Endodermal cell (in vitro differentiated cells): ENCODE measurements at regions not wholly inside any gene's neighbourhood (a gene's known extent, or its start where the extent isn't known, plus 50 kb on each side); places are given as distances from the start of the nearest gene placed in this dataset.

Experiments
- DNase-seq: peaks from one replicate; pipeline ENCODE4 v3.0.0-alpha.2; 2017
- H3K27ac ChIP-seq: 2 replicates; pipeline ENCODE4 v1.5.1; 2013; ENCODE audit warnings: mild to moderate bottlenecking, low read depth, low read length, moderate library complexity
- H3K27me3 ChIP-seq: 2 replicates; pipeline ENCODE4 v1.6.1; 2013; ENCODE audit warnings: mild to moderate bottlenecking, low read length, moderate library complexity; ENCODE audit not compliant: insufficient read depth, control insufficient read depth, poor library complexity, severe bottlenecking
- H3K36me3 ChIP-seq: 2 replicates; pipeline ENCODE4 v1.7.0; 2013; ENCODE audit warnings: mild to moderate bottlenecking, low read length, moderate library complexity; ENCODE audit not compliant: control insufficient read depth, insufficient read depth
- H3K4me1 ChIP-seq: one replicate; pipeline ENCODE4 v1.7.0; 2013; ENCODE audit warnings: low read length; ENCODE audit not compliant: control insufficient read depth, insufficient read depth
- H3K4me3 ChIP-seq: 2 replicates; pipeline ENCODE4 v1.5.1; 2013; ENCODE audit warnings: mild to moderate bottlenecking, low read length, moderate library complexity
- H3K9ac ChIP-seq: 2 replicates; pipeline ENCODE4 v1.6.1; 2013; ENCODE audit warnings: mild to moderate bottlenecking, low read length, moderate library complexity; ENCODE audit not compliant: poor library complexity, severe bottlenecking; ENCODE audit errors: extremely low read depth
- H3K9me3 ChIP-seq: 2 replicates; pipeline ENCODE4 v1.6.1; 2013; ENCODE audit warnings: mild to moderate bottlenecking, low read length, moderate library complexity; ENCODE audit not compliant: control insufficient read depth
- H3K27ac Mint-ChIP-seq: 2 replicates; pipeline ENCODE4 v1.8.0; 2020; ENCODE audit warnings: mixed read lengths
- H3K27me3 Mint-ChIP-seq: 2 replicates; pipeline ENCODE4 v1.8.0; 2021; ENCODE audit warnings: mild to moderate bottlenecking, mixed read lengths; ENCODE audit not compliant: insufficient read depth
- H3K36me3 Mint-ChIP-seq: 2 replicates; pipeline ENCODE4 v1.8.0; 2020; ENCODE audit warnings: low read depth, mixed read lengths
- H3K4me1 Mint-ChIP-seq: 2 replicates; pipeline ENCODE4 v1.8.0; 2020; ENCODE audit warnings: mixed read lengths
- H3K4me3 Mint-ChIP-seq: 2 replicates; pipeline ENCODE4 v1.8.0; 2020; ENCODE audit warnings: mild to moderate bottlenecking, moderate library complexity, mixed read lengths
- H3K9me3 Mint-ChIP-seq: 2 replicates; pipeline ENCODE4 v1.8.0; 2020; ENCODE audit warnings: mild to moderate bottlenecking, mixed read lengths
- CTCF ChIP-seq: fragments of 200-600 bp; sonication (generic); conservative IDR thresholded peaks from 2 replicates; pipeline ENCODE4 v1.5.0; 2021; ENCODE audit warnings: antibody characterized with exemption, mild to moderate bottlenecking
- WGBS, 2 experiments: methylation state at CpG; one replicate each; pipeline versions ENCODE4 v1.1.5 to v1.1.7; 2013; ENCODE audit warnings: missing lambda C conversion rate in 2 of 2, mixed read lengths in 1 of 2; ENCODE audit not compliant: insufficient coverage in 1 of 2, insufficient read length in 1 of 2; 5-methylcytosine and 5-hydroxymethylcytosine counted together

GRCh38 chr15:67899596-67900283 is 59.9 kb upstream of the RNU6-1 start:
- Histone ChIP-seq H3K27me3 (no peaks in the 10 kb centered on the region), H3K4me1 (peaks cover 3% of the 10 kb centered on the region), H3K27ac (no peak overlapping the region), H3K9me3 (peaks cover 31% of the 10 kb centered on the region), H3K9ac (no peak overlapping the region), H3K4me3 (no peak overlapping the region), H3K36me3 (no peaks in the 10 kb centered on the region)
- H3K9me3 Mint-ChIP-seq, result peaks cover 26% of the 10 kb centered on the region
- TF ChIP-seq CTCF, result no peak
- no peak overlapping the region for H3K4me3 Mint-ChIP-seq
- peaks cover 6% of the 10 kb centered on the region for H3K36me3 Mint-ChIP-seq
- H3K4me1 Mint-ChIP-seq, result no peaks in the 10 kb centered on the region
- WGBS, 2 experiments, result 92 to 94% methylated on average over 6 to 9 of the region's 9 CpGs
- H3K27ac Mint-ChIP-seq, result no peak overlapping the region
- DNase-seq, result no peak
- no peaks in the 10 kb centered on the region for H3K27me3 Mint-ChIP-seq

GRCh38 chr15:67900621-67901147 is 60.8 kb upstream of the RNU6-1 start:
- peaks cover 24% of the 10 kb centered on the region for H3K9me3 Mint-ChIP-seq
- no peak overlapping the region for H3K27ac ChIP-seq

GRCh38 chr15:67901922-67902321 is 62.1 kb upstream of the RNU6-1 start:
- Histone ChIP-seq H3K36me3 (no peaks in the 10 kb centered on the region), H3K27ac (no peak overlapping the region), H3K9me3 (peaks cover 25% of the 10 kb centered on the region), H3K4me3 (peak overlapping the region; percentile 4), H3K27me3 (no peaks in the 10 kb centered on the region), H3K9ac (no peak overlapping the region), H3K4me1 (peaks cover 3% of the 10 kb centered on the region)
- Mint-ChIP-seq H3K9me3 (peaks cover 24% of the 10 kb centered on the region), H3K4me3 (no peak overlapping the region), H3K27me3 (no peaks in the 10 kb centered on the region), H3K27ac (no peak overlapping the region), H3K36me3 (peaks cover 6% of the 10 kb centered on the region), H3K4me1 (no peaks in the 10 kb centered on the region)
- DNase-seq, result peak; percentile 17
- 67% methylated on average over 1 of the region's 1 CpG; no CpG with 5 or more reads in 1 of the 2 experiments for WGBS, 2 experiments
- TF ChIP-seq CTCF, result no peak

More at GRCh38 chr15:67900621-67901147, 60.8 kb upstream of the RNU6-1 start:
- Mint-ChIP-seq H3K4me3 (no peak overlapping the region), H3K36me3 (peaks cover 6% of the 10 kb centered on the region), H3K27ac (no peak overlapping the region), H3K27me3 (no peaks in the 10 kb centered on the region), H3K4me1 (no peaks in the 10 kb centered on the region)
- Histone ChIP-seq H3K9ac (no peak overlapping the region), H3K4me1 (peaks cover 3% of the 10 kb centered on the region), H3K9me3 (peaks cover 28% of the 10 kb centered on the region), H3K27me3 (no peaks in the 10 kb centered on the region), H3K36me3 (no peaks in the 10 kb centered on the region), H3K4me3 (no peak overlapping the region)
- WGBS, 2 experiments, result 64 to 92% methylated on average over 1 to 2 of the region's 2 CpGs
- no peak for TF ChIP-seq CTCF
- no peak for DNase-seq
